ENCODE measurements at regions not wholly inside any gene's neighbourhood (a gene's known extent, or its start where the extent isn't known, plus 50 kb on each side); places are given as distances from the start of the nearest gene placed in this dataset.

- no peak for DNase-seq
These were observed 922.6 kb downstream of the TUSC7 start for GRCh38 chr3:117632191-117632590.

GRCh38 chr3:117633207-117633606 lies 923.6 kb downstream of the TUSC7 start:
- no peak for DNase-seq

GRCh38 chr3:117637666-117638065 lies 928.1 kb downstream of the TUSC7 start:
- DNase-seq: no peak

GRCh38 chr3:117644203-117644602 lies 934.6 kb downstream of the TUSC7 start:
- no peak for DNase-seq

GRCh38 chr3:117645561-117646242 lies 936.1 kb downstream of the TUSC7 start:
- DNase-seq: no peak

GRCh38 chr3:117647435-117647834 lies 937.9 kb downstream of the TUSC7 start:
- no peak for DNase-seq

- DNase-seq: no peak
These were observed 941.7 kb downstream of the TUSC7 start for GRCh38 chr3:117651246-117651645.

GRCh38 chr3:117656391-117656790 lies 946.8 kb downstream of the TUSC7 start:
- DNase-seq: no peak

- DNase-seq: no peak
These were observed 947.7 kb downstream of the TUSC7 start for GRCh38 chr3:117657278-117657677.

- DNase-seq: no peak
These were observed 951.6 kb downstream of the TUSC7 start for GRCh38 chr3:117660941-117661817.

GRCh38 chr3:117661818-117662095 lies 952.2 kb downstream of the TUSC7 start:
- DNase-seq: no peak

GRCh38 chr3:117665296-117665695 lies 955.7 kb downstream of the TUSC7 start:
- DNase-seq: no peak

- no peak for DNase-seq
These were observed 956.7 kb downstream of the TUSC7 start for GRCh38 chr3:117666325-117666724.

- no peak for DNase-seq
These were observed 957.2 kb downstream of the TUSC7 start for GRCh38 chr3:117666812-117667211.

- no peak for DNase-seq
These were observed 960.2 kb downstream of the TUSC7 start for GRCh38 chr3:117669774-117670173.

GRCh38 chr3:117671722-117672318 lies 962.2 kb downstream of the TUSC7 start:
- no peak for DNase-seq

- DNase-seq: no peak
These were observed 964.7 kb downstream of the TUSC7 start for GRCh38 chr3:117674321-117674720.

- DNase-seq: no peak
These were observed 972.0 kb downstream of the TUSC7 start for GRCh38 chr3:117681619-117682018.

- no peak for DNase-seq
These were observed 977.5 kb downstream of the TUSC7 start for GRCh38 chr3:117687096-117687495.

GRCh38 chr3:117688583-117688982 lies 979.0 kb downstream of the TUSC7 start:
- no peak for DNase-seq

- DNase-seq: no peak
These were observed 981.9 kb downstream of the TUSC7 start for GRCh38 chr3:117691526-117691925.

GRCh38 chr3:117692416-117692995 lies 982.9 kb downstream of the TUSC7 start:
- DNase-seq: no peak

GRCh38 chr3:117695321-117695720 lies 985.7 kb downstream of the TUSC7 start:
- DNase-seq: no peak

Measured in NK-92 treated with Interleukin-12 subunit alpha and Interleukin-12 subunit beta, amount 100 ng/mL, for 24 hours (cell line).